ENCODE measurements at regions not wholly inside any gene's neighbourhood (a gene's known extent, or its start where the extent isn't known, plus 50 kb on each side); places are given as distances from the start of the nearest gene placed in this dataset.

DNA sequence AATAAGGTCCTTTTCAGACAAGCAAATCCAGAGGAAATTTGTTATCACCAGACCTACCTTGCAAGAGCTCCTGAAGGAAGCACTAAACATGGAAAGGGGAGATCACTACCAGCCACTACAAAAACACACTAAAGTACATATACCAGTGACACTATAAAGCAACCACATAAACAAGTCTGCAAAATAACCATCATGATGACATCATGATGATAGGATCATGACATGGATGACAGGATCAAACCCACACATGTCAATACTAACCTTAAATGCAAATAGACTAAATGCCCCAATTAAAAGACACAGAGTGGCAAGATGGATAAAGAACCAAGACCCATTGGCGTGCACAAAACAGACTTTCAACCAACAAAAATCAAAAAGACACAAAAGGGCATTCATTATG, 688.8 kb upstream of the NR5A2 start:
- TF ChIP-seq CTCF (IDR thresholded peaks at IDR 0.05) = no peak
- no peak for TF ChIP-seq POLR2A (IDR thresholded peaks at IDR 0.05)
